ENCODE measurements at regions not wholly inside any gene's neighbourhood (a gene's known extent, or its start where the extent isn't known, plus 50 kb on each side); places are given as distances from the start of the nearest gene placed in this dataset.

DNA sequence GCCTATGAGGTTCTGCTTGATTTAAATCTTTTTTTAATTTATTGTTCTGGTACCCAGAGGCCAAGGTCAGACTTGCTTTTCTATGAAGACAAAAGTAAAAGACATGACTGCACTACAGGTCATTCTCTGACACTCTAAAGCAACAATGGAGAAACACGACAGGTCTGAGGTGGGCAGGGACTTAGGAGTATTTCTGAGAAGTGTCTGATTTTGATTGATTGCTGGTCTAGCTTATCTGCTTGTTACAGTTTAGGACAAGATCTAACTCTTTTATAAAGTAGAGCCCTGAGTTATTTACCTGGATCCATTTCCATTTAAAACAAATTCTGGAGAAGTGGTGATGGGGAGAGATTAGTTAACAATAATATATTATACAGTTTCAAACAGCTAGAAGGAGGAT, 115.2 kb upstream of the STT3B start:
- BruUV-seq (replicated peaks), result no TSS peak
- POLR2A ChIA-PET (ENCODE audit: unreplicated experiment), result no interaction called here
- Histone ChIP-seq H3K27ac (no peak overlapping the region), H4K20me1 (ENCODE audit: insufficient read depth) (no peaks in the 10 kb centered on the region), H3K27me3 (ENCODE audit: insufficient read depth, low read depth) (no peaks in the 10 kb centered on the region), H3K4me1 (replicated peaks; ENCODE audit: insufficient read depth) (peaks cover 8% of the 10 kb centered on the region; the same call in 1 of the 2 replicates), H3K79me2 (ENCODE audit: low read depth) (no peaks in the 10 kb centered on the region), H3K36me3 (ENCODE audit: low read depth) (no peaks in the 10 kb centered on the region), H3K9me2 (ENCODE audit: insufficient read depth) (no peaks in the 10 kb centered on the region), H3K9me3 (ENCODE audit: insufficient read depth, low read depth) (no peaks in the 10 kb centered on the region), H2AFZ (no peak overlapping the region), H3F3A (ENCODE audit: insufficient read depth, low read depth) (no peaks in the 10 kb centered on the region), H3K4me3 (no peak overlapping the region), H3K4me2 (no peak overlapping the region)
- CTCF ChIA-PET, result no interaction called here
- TF ChIP-seq, protein P1, sequence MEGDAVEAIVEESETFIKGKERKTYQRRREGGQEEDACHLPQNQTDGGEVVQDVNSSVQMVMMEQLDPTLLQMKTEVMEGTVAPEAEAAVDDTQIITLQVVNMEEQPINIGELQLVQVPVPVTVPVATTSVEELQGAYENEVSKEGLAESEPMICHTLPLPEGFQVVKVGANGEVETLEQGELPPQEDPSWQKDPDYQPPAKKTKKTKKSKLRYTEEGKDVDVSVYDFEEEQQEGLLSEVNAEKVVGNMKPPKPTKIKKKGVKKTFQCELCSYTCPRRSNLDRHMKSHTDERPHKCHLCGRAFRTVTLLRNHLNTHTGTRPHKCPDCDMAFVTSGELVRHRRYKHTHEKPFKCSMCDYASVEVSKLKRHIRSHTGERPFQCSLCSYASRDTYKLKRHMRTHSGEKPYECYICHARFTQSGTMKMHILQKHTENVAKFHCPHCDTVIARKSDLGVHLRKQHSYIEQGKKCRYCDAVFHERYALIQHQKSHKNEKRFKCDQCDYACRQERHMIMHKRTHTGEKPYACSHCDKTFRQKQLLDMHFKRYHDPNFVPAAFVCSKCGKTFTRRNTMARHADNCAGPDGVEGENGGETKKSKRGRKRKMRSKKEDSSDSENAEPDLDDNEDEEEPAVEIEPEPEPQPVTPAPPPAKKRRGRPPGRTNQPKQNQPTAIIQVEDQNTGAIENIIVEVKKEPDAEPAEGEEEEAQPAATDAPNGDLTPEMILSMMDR (conservative IDR thresholded peaks at IDR 0.05), result no peak
- no peak for TF ChIP-seq EZH2 (IDR thresholded peaks at IDR 0.05; ENCODE audit: low read depth)
- no peak for DNase-seq
- intact Hi-C loops (cut with micrococcal nuclease; ENCODE audit: unreplicated experiment), result no loop called here

GRCh38 chr3:31420311-31420710, 112.4 kb upstream of the STT3B start:
- H3K27me3 ChIP-seq (ENCODE audit: insufficient read depth, low read depth), result no peaks in the 10 kb centered on the region
- no peaks in the 10 kb centered on the region for H3K36me3 ChIP-seq (ENCODE audit: low read depth)
- intact Hi-C loops (cut with micrococcal nuclease; ENCODE audit: unreplicated experiment), result no loop called here
- H3K79me2 ChIP-seq (ENCODE audit: low read depth), result no peaks in the 10 kb centered on the region
- no peak for DNase-seq
- no peaks in the 10 kb centered on the region for H3F3A ChIP-seq (ENCODE audit: insufficient read depth, low read depth)
- no TSS peak for BruUV-seq (replicated peaks)
- H3K9me3 ChIP-seq (ENCODE audit: insufficient read depth, low read depth), result no peaks in the 10 kb centered on the region
- H3K9me2 ChIP-seq (ENCODE audit: insufficient read depth), result no peaks in the 10 kb centered on the region
- POLR2A ChIA-PET (ENCODE audit: unreplicated experiment), result no interaction called here
- H3K27ac ChIP-seq, result no peak overlapping the region
- no peak overlapping the region for H2AFZ ChIP-seq
- no peaks in the 10 kb centered on the region for H4K20me1 ChIP-seq (ENCODE audit: insufficient read depth)
- TF ChIP-seq, protein P1 (conservative IDR thresholded peaks at IDR 0.05), result no peak
- TF ChIP-seq EZH2 (IDR thresholded peaks at IDR 0.05; ENCODE audit: low read depth), result no peak
- H3K4me3 ChIP-seq, result no peak overlapping the region
- CTCF ChIA-PET, result no interaction called here
- H3K4me1 ChIP-seq (replicated peaks; ENCODE audit: insufficient read depth), result no peaks in the 10 kb centered on the region
- no peak overlapping the region for H3K4me2 ChIP-seq

- Histone ChIP-seq H3F3A (ENCODE audit: insufficient read depth, low read depth) (no peaks in the 10 kb centered on the region), H3K9me2 (ENCODE audit: insufficient read depth) (no peaks in the 10 kb centered on the region), H3K79me2 (ENCODE audit: low read depth) (no peaks in the 10 kb centered on the region), H3K9me3 (ENCODE audit: insufficient read depth, low read depth) (no peaks in the 10 kb centered on the region), H3K4me2 (no peak overlapping the region), H3K27ac (no peak overlapping the region), H4K20me1 (ENCODE audit: insufficient read depth) (no peaks in the 10 kb centered on the region), H2AFZ (no peak overlapping the region), H3K4me3 (no peak overlapping the region), H3K27me3 (ENCODE audit: insufficient read depth, low read depth) (no peaks in the 10 kb centered on the region), H3K36me3 (ENCODE audit: low read depth) (no peaks in the 10 kb centered on the region), H3K4me1 (replicated peaks; ENCODE audit: insufficient read depth) (no peaks in the 10 kb centered on the region)
- no peak for DNase-seq
- TF ChIP-seq, protein P1 (conservative IDR thresholded peaks at IDR 0.05), result no peak
- no peak for TF ChIP-seq EZH2 (IDR thresholded peaks at IDR 0.05; ENCODE audit: low read depth)
- POLR2A ChIA-PET (ENCODE audit: unreplicated experiment), result no interaction called here
- BruUV-seq (replicated peaks), result no TSS peak
- CTCF ChIA-PET, result no interaction called here
- intact Hi-C loops (cut with micrococcal nuclease; ENCODE audit: unreplicated experiment), result no loop called here
Measured at GRCh38 chr3:31421314-31422048, 111.2 kb upstream of the STT3B start.
